ENCODE measurements at regions not wholly inside any gene's neighbourhood (a gene's known extent, or its start where the extent isn't known, plus 50 kb on each side); places are given as distances from the start of the nearest gene placed in this dataset.

DNA sequence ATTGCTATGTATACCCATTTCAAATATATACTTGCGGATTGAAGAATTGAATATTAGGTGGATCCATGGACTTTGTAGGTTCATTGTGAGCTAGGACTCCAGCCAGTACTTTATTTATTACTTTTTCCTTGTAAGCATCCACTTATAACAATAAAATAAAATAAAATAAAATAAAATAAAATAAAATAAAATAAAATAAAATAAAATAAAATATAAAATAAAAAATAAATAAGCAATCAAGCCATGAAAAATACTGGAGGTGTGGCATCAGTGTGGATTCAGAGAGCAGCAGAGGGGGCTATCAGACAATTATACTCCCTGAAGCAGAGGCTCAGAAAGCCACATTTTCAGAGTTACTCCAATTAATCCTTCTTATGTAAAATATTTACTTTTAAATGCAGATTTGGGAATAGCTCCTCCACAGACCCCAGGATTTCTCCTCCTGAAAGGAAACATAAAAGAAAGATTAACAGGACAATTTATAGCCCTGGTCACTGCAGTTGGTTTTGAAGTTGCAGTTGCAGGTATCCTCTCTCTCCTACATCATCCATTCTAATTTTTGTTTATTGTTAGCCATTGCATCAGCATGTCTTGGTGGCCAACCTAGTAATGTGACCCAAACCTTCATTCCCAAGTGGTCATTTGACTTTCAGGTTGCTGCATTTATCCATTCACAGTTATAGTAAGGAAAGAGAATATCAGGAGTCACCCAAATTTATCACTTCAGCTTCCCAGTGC, 2025.2 kb upstream of the IGFBP7 start:
- TF ChIP-seq, protein P1, sequence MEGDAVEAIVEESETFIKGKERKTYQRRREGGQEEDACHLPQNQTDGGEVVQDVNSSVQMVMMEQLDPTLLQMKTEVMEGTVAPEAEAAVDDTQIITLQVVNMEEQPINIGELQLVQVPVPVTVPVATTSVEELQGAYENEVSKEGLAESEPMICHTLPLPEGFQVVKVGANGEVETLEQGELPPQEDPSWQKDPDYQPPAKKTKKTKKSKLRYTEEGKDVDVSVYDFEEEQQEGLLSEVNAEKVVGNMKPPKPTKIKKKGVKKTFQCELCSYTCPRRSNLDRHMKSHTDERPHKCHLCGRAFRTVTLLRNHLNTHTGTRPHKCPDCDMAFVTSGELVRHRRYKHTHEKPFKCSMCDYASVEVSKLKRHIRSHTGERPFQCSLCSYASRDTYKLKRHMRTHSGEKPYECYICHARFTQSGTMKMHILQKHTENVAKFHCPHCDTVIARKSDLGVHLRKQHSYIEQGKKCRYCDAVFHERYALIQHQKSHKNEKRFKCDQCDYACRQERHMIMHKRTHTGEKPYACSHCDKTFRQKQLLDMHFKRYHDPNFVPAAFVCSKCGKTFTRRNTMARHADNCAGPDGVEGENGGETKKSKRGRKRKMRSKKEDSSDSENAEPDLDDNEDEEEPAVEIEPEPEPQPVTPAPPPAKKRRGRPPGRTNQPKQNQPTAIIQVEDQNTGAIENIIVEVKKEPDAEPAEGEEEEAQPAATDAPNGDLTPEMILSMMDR (IDR thresholded peaks at IDR 0.05), result no peak
- no peak for TF ChIP-seq POLR2A (IDR thresholded peaks at IDR 0.05)

Measured in upper lobe of left lung (tissue), 4 donors.